Activated CD4-positive, alpha-beta T cell treated with anti-CD3 and anti-CD28 coated beads for 4 hours (primary cell): ENCODE measurements at regions not wholly inside any gene's neighbourhood (a gene's known extent, or its start where the extent isn't known, plus 50 kb on each side); places are given as distances from the start of the nearest gene placed in this dataset.

Experiments used
- DNase-seq, 2 donors: peaks; one replicate each; pipeline ENCODE4 v3.0.0-alpha.2; 2020

DNA sequence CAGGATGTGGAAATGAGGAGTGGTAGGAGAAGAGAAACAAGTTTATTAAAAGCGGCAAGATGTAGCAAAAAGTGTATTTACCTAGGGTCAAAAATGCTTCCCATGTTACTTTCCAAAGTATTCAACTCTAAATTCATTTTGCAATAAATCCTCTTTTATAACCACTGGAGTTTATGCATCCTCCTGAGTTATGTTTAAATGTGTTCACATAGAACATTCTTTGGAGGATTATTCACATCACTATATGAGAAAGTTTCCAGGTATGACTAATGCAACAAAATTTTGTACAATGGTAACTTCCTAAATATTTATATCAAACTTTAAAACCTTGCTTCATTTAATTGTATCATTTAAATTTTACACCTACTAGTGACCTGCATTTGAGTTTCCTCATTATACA lies 870.6 kb upstream of the SLIT2 start:
- no peak for DNase-seq

DNA sequence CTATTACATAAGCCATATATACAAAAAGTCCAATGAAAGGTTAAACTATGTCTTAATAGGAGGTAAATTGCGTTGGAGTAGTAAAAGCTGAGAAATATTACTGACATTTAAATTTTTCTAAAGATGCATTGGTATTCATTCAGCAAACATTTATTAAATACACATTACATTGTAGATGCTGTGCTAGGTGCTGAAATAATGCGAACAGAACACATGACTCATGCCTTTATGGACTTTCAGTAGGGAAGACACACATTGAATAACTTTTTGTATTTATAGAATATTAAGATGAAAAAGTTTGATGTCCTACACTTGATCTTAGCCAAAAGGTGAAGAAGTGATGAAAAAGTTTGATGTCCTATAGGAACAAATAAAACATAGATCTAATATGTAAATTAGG lies 871.1 kb upstream of the SLIT2 start:
- no peak for DNase-seq

DNA sequence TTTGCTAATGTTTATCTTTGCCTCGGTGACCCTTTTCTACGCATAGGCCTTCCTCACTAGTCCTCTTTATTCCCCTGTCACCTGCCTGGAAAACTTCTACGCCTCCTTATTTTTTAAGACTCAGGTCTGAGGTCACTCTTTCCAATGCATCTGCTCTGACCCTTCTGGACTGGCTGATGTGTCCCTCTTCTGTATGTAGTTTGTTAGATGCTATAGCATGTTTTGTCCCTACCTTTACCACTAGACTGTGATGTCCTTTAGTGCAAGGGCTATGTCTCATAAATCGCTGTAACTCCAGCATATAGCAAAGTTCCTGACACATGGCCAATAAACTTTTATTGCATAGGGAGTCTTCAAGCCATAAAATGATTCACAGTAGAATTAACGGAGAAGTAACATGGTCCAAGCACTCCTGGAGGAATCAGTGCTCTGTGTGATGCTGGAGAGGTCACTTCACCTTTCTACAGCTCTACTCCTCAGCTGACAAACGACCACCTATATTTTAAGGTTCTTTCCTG lies 872.5 kb upstream of the SLIT2 start:
- no peak for DNase-seq

DNA sequence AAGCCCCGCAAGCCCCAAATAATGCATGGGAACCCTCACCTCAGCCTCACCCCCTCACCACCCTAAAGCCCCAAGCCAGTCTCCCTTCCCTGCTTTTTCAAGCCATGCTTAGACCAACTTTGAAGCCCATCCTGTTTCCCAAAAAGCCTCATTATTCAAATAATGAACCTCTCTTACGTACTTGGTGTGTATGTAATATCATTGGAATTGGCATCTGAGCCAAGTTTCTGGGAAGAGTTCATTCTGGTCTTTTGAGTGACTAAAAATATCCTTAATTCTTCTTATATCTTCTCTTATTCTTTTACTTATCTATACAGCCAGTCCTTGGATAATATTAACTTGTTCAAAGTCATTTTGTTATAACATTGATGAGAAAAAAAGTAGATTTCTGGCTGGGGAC lies 875.8 kb upstream of the SLIT2 start:
- DNase-seq: no peak

DNA sequence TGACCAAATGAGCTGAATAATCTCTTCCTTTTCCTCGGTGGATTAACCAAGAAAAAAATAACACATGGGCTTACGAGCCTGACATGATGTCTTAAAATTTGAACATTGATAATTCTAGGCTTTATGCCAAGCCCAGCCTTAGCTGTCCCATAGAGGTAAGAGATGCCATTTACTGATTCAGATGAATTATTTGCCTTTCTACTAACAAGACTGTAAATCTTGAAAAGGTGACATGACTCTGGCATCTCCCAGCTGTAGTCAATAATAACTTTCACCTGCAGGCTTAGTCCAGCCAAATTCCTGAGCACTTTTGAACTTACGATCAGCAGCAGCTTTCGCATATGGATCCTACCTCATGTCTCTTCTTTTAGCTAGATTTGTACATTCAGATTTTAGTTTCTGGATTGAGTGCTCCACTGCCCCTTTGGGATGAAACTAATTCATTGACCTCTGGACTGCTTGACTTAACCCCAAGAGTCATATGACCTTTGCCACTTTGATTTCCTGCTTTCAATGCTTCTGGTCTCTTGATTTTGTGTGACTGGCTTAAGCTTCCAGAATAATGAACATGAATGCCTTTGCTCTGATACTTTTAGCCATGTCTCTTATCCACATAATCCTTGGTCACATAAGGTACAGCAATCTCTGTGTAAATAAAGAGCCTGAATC lies 876.4 kb upstream of the SLIT2 start:
- no peak for DNase-seq

DNA sequence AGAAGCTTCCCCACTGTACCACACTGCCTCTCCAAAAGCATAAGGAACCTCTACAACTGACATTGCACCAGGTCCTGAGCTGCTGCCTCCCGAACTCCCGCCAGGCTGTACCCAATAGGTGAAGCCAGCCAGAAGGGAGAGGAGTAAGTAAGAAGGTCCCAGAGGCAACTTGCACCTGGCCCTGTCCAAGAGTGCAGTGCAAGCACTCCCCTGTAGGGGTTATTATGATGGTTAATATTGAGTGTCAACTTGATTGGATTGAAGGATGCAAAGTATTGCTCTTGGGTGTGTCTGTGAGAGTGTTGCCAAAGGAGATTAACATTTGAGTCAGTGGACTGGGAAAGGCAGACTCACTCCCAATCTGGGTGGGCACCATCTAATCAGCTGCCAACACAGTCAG lies 879.3 kb upstream of the SLIT2 start:
- no peak for DNase-seq

DNA sequence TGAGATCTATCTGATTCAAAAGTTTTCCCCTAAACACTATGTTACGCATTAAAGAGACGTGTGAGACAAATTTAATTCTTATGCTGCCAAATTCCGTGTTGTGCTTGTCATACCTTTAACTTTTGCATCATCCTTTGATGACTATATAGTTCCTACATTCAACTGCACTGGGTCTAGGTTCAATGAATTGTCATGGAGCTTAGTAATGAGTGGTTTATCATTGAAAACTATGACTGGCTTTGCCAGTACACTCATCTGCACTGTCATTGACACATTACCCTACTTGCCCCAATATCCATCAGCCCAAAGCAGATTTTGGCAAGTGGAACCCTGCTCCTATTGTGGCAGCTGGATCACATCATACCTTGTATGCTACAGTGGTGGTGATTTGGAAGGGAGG lies 882.9 kb upstream of the SLIT2 start:
- no peak for DNase-seq

DNA sequence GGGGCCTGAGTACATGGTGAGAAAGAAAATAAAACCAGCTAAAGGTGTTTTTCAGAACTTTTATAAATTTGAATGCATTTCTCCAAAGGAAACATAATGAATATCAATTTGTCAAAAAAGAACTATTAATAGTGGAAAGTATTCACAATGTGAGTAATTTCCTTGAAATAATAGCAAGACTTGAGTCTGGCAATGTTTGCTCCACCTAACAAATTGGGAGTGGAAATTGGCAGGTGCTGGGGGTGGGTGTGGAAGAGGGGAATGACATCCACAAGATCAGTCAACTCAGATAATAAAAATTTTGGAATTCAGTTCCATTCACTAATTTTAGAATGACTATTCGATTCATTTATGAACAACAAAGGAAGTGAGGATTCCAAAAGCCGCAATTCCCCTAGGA lies 884.8 kb upstream of the SLIT2 start:
- no peak for DNase-seq

DNA sequence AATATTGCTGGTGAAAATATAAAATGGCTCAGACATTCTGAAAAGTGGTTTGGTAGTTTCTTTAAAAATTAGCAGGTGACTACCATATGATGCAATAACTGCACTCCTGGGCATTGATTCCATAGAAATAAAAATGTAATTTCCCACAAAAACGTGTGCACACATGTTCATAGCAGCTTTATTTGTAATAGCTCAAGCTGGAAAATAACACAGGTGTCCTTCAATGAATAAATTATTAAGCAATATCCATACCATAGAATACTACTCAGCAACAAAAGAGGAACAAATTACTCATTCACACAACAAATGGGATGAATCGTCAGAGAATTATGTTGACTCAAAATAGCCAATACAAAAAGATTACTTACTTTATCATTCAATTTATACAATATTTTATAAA lies 893.7 kb upstream of the SLIT2 start:
- no peak for DNase-seq

DNA sequence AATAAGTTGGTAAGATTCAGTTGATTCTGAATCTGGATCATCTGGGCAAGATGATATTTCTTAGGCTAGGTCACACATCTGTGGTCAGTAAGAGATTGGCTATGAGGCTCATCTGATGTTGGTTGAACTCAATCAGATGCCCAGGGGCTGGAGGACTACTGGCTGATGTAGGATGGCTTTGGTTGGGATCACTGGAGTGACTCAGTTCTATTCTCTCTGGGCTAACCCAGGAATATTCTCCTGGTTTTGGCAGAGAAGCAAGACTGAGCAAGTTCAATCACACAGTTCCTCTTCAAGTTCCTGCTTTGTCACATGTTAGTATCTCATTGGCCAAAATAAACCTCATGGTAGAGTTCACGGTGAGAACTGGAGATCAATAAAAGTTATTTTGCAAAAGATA lies 902.3 kb upstream of the SLIT2 start:
- no peak for DNase-seq

DNA sequence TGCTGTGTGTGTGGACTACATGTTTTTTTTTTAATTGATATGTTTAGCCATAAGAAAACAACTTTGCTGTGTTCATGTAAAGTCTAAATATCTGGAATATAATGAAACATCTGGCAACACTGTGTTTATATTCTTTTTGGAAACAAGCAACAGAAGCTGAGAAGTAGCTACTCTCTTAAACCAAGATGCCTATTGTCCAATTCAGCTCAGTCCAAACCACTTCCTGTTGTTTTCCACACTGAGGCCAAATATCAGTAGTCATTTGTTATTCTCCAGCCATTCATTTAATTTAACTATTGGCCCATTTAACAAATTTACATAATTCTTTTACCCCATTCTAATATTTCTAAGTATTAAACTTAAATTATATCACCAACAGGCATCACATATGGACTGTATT lies 903.0 kb upstream of the SLIT2 start:
- no peak for DNase-seq

DNA sequence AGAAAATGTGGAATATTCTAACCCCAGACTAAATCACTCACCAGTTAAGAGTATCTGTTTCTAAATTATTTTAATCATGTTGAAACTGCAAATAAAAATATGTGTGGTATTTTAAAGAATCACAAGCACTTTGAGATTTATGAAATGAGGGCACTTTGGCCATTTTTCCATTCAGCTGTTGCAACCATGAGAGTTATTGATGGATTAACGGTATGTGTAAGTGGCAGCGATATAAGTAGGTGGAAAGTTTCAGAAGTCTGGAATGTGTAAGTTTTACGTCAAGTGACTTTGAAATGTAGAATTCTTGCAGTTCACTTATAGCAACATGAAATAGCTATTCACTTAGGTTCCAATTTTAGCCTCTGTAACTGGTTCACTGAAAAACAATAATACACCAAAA lies 905.1 kb upstream of the SLIT2 start:
- DNase-seq: no peak

DNA sequence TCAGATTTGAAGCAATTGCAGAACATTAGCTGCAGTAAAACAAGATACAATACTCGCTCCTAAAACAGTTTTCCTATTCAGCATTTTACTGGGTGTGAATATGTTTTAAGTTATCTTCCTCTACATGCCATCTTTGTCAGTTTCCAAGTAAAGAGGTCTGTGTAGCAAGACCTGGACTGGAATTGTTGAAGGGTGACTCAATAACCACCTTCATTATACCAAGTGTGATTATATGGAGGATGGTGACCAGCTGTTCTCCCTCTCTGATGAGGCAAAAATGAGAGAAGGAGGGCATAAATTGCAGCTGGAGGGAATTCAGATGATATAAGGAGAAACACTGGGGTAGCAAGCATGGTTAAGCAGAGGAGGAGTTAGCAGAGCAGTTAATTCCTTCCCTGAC lies 922.1 kb upstream of the SLIT2 start:
- DNase-seq: no peak

DNA sequence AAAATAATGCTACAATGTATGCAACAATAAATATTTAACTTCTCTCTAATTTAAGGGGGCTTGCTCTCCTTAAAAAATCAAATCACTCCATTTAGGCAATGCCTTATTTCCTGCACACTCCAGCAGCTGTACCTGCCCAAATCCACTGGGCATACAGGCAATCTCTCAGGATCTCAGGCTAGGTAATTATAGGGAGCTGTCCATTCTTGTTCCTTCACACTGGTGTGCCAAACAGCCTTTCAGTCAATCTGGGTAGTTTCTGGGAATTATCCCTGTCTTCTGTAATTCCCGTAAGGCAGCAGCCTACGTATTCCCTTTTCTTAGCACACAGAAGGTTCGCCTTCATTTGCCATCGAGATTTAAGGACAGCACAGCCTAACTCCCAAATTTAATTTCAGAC lies 922.6 kb upstream of the SLIT2 start:
- DNase-seq: no peak

DNA sequence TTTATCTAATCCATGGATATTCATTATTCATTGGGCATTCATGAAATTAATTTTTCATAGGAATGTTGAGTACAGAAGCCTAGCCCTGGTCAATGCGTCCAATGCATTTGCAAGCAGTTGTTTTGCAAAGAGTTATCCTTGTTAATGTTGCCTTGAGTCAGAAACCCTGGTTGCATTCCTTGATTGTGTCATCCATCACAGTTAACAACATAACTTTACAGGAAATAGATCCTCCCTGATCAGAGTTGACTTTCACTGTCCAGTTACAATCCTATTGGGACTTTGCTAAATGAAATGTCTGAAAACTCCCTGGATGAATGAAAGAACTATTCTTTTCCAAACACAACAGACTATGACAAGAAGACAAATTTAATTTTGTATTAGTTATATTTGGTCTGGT lies 924.3 kb upstream of the SLIT2 start:
- DNase-seq: no peak

DNA sequence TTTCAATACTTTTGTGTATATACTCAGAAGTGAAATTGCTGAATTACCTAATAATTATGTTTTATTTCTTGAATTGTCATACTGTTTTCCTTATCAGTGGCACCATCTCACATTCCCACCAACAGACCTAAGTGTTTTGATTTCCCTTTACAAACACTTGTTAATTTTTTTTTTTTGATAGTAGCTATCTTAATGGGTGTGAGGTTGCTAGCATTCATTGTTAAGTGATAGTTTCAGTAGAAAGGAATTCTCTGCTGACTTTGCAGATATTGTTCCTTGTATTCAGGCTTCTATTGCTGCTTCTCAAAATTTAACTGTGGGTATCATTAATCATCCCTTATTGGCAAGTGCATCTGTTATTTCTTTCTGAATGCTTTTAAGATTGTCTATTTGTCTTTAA lies 927.5 kb upstream of the SLIT2 start:
- DNase-seq: no peak

DNA sequence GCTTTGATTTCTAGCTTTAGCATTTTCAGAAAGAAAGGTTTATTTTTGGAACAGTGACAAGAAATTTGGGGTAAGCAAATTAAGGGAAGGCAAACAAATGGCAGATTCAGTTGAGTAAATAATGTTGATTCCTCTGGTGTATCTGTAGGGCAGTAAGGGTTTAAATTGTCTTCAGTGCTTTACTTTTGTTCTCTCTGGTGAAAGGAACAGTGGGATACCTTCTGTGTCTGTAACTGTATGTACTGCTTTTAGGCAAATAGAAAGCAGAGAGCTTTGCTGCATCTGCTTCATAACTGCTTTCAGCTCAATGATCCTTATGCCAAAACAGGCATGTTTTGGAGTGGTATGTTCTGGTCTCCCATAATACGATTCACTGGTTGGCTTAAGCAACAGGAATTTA lies 932.1 kb upstream of the SLIT2 start:
- no peak for DNase-seq

DNA sequence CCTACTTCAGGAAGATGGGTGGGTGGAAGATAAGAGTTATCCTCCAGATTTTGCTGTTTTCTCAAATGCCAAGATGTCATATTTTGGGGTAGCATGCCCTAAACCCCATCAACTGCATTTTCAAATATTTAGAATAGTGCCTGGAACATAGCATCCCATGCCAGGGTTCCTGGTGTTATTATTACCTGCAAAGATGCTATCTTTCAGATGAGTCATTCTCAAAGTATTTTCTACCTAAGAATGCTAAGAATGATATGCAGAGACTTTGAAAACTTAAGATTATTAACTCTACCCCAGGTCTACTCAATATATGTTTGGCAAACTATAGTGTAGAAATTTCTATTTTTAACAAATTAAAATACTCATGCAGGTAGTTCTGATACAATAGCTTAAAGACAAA lies 934.3 kb upstream of the SLIT2 start:
- no peak for DNase-seq

DNA sequence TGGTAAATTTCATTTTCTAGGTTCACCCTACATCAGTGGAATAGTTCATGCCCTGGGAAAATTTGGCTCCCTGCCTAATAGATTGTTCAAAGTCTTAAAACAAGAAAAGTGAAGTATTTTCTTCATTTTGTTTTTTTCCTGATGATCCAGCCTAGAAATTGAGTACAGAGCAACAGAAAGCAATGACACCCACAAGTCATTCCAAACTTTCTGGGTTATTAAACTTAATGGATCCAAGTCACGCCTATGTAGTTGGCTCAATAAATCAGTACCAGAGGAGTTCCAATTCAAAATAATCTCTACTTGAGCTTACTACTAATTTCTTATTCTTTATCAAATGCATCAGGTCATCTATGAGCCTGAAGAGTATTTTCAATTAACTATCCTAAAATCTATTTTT lies 937.6 kb upstream of the SLIT2 start:
- DNase-seq: no peak

DNA sequence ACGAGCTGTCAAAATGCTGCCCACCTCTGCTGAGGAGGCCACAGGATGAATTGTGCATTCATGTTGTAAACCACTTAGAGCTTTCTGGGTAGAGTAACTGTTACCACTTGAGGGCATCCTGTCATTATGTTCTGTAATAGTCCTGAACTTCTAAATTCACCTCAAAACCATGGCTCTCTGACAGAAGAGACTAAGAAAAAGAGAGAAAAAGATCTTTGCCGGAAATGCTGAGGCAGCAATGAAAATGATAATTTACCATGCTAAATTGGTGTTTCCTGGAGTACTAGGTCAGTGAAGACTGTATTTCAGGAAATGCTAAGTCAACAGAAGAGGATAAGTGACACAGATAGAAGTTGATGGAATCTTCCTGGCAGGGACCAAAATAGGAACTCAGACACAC lies 942.3 kb upstream of the SLIT2 start:
- DNase-seq: no peak

DNA sequence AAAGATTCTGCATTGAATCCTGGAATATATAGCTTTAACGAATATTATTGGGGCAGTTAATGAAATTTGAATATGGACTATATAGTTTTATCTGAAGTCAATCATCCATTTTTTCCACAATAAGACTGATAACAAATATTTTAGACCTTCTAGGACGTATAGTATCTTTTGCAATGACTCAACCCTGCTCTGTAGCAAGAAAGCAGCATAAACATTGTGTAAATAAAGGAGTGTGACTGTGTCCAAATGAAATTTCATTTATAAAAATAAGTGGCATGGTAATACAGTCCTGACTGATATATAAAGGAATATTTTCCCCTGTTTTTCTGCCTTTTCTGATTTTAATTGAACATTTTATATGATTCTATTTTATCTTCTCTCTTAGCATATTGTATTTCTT lies 947.7 kb upstream of the SLIT2 start:
- no peak for DNase-seq

DNA sequence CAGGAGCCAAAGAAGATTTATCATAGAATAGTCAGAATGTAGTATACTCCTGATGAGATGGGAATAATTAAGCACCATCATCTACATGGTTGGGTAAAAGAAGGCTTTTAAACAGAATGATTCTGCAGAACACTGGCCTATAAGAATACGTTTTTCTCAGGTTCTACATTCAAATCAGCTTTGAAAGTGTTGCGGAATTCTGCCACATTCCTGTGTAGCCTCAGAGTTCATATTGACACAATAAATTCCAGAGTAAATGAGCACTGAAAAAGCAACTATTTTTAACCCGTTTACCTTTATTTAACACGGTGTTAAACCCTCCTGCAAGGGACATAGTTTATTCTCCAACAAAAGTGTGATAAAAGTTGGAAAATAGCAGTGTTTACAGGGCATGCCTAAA lies 950.2 kb upstream of the SLIT2 start:
- no peak for DNase-seq

DNA sequence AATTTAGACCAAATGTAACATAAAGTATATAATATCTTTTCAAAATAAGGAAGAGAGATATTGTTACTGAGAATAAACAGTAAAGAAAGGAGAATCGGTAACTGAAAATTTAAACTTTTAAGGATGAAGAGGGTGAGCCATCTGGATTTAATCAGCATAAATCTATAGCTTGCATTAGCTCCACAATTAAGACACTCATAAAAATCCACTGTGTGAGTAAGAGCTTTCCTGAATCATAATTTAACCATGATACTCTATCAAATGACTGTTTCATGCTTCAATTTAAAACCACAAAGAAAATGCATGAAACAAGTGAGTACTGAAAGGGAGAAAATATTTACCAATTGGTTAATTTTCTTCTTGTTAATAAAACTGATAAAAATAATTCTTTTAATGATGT lies 951.5 kb upstream of the SLIT2 start:
- no peak for DNase-seq

DNA sequence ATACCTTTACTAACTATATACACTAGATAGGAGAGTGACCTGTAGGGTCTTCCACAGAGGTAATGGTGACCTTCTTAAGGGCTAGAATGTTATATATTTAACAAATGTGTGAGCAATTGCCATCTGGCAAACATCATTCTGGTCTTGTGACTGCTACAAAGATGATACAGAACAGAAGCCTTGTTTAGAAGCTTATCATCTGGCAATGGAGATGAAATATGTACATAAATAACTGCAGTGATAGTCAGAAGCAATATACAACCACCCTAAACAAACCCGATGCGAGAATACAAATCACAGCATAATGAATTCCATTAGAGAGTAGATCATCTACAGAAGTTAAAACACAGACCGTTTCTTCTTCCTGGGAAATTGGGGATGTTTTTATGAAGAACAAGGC lies 952.7 kb upstream of the SLIT2 start:
- no peak for DNase-seq

DNA sequence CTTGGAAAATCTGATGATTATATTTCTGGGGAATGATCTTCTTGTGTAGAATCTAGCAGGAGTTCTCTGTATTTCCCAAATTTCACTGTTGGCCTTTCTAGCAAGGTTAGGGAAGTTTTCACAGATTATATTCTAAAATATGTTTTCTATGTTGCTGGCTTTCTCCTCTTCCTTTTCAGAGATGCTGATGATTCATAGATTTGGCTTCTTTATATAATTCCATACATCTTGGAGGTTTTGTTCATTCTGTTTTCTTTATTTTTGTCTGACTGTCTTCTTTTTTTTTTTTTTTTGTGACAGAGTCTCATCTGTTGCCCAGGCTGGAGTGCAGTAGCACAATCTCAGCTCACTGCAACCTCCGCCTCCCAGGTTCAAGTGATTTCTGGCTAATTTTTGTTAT lies 957.9 kb upstream of the SLIT2 start:
- no peak for DNase-seq

DNA sequence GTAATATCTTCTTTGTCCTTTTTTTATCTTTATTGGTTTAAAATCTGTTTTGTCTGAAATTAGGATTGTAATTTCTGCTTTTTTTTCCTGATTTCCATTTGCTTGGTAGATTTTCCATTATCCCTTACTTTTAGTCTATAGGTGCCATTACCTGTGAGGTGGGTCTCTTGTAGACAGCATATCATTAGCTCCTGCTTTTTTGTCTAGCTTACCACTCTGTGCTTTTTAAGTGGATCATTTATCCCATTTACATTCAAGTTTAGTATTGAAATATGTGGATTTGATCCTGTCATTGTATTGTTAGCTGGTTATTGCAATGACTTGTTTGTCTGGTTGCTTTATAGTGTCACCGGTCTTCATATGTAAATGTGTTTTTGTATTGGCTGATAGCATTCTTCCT lies 958.6 kb upstream of the SLIT2 start:
- no peak for DNase-seq
